Spleen (tissue), 11 donors: ENCODE measurements at regions not wholly inside any gene's neighbourhood (a gene's known extent, or its start where the extent isn't known, plus 50 kb on each side); places are given as distances from the start of the nearest gene placed in this dataset.

Source experiments
- DNase-seq: peaks from one replicate; pipeline ENCODE4 v3.0.0-alpha.2; 2020
- H3K27ac ChIP-seq, 8 donors: fragments of 200-600 bp; sonication (generic) in 7 of 8; 1 replicate in 4 of 8; 2 replicates in 4 of 8; pipeline versions ENCODE4 v1.5.0 to v1.8.0; 2016 to 2021; ENCODE audit warnings: inconsistent platforms in 4 of 8, mild to moderate bottlenecking in 4 of 8, moderate library complexity in 1 of 8
- H3K27me3 ChIP-seq, 7 donors: fragments of 200-600 bp; sonication (generic) in 6 of 7; replicated peaks in 1 of 7; 1 replicate in 4 of 7; 2 replicates in 3 of 7; pipeline versions ENCODE4 v1.5.0 to v1.8.0; 2016 to 2021; ENCODE audit warnings: inconsistent platforms in 3 of 7, mild to moderate bottlenecking in 1 of 7
- H3K36me3 ChIP-seq, 6 donors: fragments of 200-600 bp; sonication (generic) in 5 of 6; 1 replicate in 4 of 6; 2 replicates in 2 of 6; pipeline versions ENCODE4 v1.5.0 to v1.8.0; 2016 to 2021; ENCODE audit warnings: inconsistent platforms in 2 of 6
- H3K4me1 ChIP-seq, 6 donors: fragments of 200-600 bp; sonication (generic) in 5 of 6; 1 replicate in 3 of 6; 2 replicates in 3 of 6; pipeline versions ENCODE4 v1.5.0 to v1.8.0; 2016 to 2021; ENCODE audit warnings: inconsistent platforms in 3 of 6
- H3K4me3 ChIP-seq, 8 donors: fragments of 200-600 bp; sonication (generic) in 7 of 8; 1 replicate in 4 of 8; 2 replicates in 4 of 8; pipeline versions ENCODE4 v1.5.0 to v1.8.0; 2016 to 2021; ENCODE audit warnings: inconsistent platforms in 4 of 8, mild to moderate bottlenecking in 4 of 8, moderate library complexity in 2 of 8
- H3K9me3 ChIP-seq, 8 donors: fragments of 200-600 bp; sonication (generic) in 7 of 8; 1 replicate in 4 of 8; 2 replicates in 4 of 8; pipeline versions ENCODE4 v1.5.0 to v1.8.0; 2016 to 2021; ENCODE audit warnings: inconsistent platforms in 4 of 8
- CTCF ChIP-seq, 11 experiments: fragments of 200-600 bp in 7 of 11; fragments of 450-650 bp in 4 of 11; sonication (generic) in 4 of 11; IDR thresholded peaks in 8 of 11; conservative IDR thresholded peaks in 3 of 11; 1 replicate in 7 of 11; 2 replicates in 4 of 11; pipeline versions ENCODE4 v1.4.0 to v1.8.0; 2016 to 2021; ENCODE audit warnings: antibody characterized with exemption in 11 of 11, inconsistent platforms in 4 of 11, mild to moderate bottlenecking in 1 of 11
- POLR2A ChIP-seq, 3 donors: fragments of 450-650 bp; IDR thresholded peaks; one replicate each; pipeline ENCODE4 v1.5.1; 2017; ENCODE audit warnings: antibody characterized with exemption in 3 of 3, mild to moderate bottlenecking in 1 of 3
- POLR2AphosphoS5 ChIP-seq, 3 donors: sonication (generic); formaldehyde crosslinking; IDR thresholded peaks; one replicate each; pipeline ENCODE4 v1.5.1; 2017; ENCODE audit warnings: antibody characterized with exemption in 3 of 3
- WGBS, 5 donors: extraction: QIAGEN DNeasy Blood & Tissue Kit in 3 of 5; methylation state at CpG; one replicate each; pipeline versions ENCODE4 v1.1.5 to v1.1.7; 2013 to 2018; 5-methylcytosine and 5-hydroxymethylcytosine counted together
- intact Hi-C: fragments of 100-400 bp; cut with DNase I; formaldehyde crosslinking; loops from one replicate; pipeline ENCODE4 v1.15.0; 2023; ENCODE audit warnings: low total_unique reads
- donor health status: healthy with polysubstance abuse.
- donor health status: DM: no; HTN: no; CAD: no; lungs with moderate emphysema.
- donor health status: DM: no; HTN: no; CAD: no.
- donor health status: Bipolar disorder and iron deficiency.
- donor health status: healthy.
- donor health status: DM: no; HTN: no; CAD: no.
- donor health status: DM: yes; HTN: yes; CAD: no.

- Histone ChIP-seq H3K27me3 (peaks cover 0 to 11% (median 0%) of the 10 kb centered on the region in 7 donors), H3K4me3 (no peak overlapping the region), H3K27ac (no peak overlapping the region), H3K36me3 (no peaks in the 10 kb centered on the region), H3K9me3 (peaks cover 0 to 7% (median 3%) of the 10 kb centered on the region in 8 donors), H3K4me1 (no peaks in the 10 kb centered on the region)
- DNase-seq, result no peak
- intact Hi-C loops, result no loop called here
- 54 to 65% (median 56%) methylated on average over 7 of the region's 7 CpGs for WGBS, 5 donors
- TF ChIP-seq POLR2A (IDR thresholded peaks at IDR 0.05), result no peak
- no peak for TF ChIP-seq CTCF (IDR thresholded peaks at IDR 0.05 in 8 of 11, conservative IDR thresholded peaks at IDR 0.05 in 3 of 11)
- no peak for TF ChIP-seq POLR2AphosphoS5 (IDR thresholded peaks at IDR 0.05)
These were observed 147.9 kb upstream of the PLET1 start for GRCh38 chr11:112408517-112408916.

- peaks cover 0 to 25% (median 18%) of the 10 kb centered on the region in 8 donors for H3K9me3 ChIP-seq
- 29 to 47% (median 39%) methylated on average over 6 of the region's 6 CpGs for WGBS, 5 donors
- H3K4me1 ChIP-seq, result no peaks in the 10 kb centered on the region
- DNase-seq, result no peak
- H3K27me3 ChIP-seq, result peaks cover 0 to 11% (median 0%) of the 10 kb centered on the region in 7 donors
- intact Hi-C loops, result no loop called here
- no peak overlapping the region for H3K27ac ChIP-seq
- no peaks in the 10 kb centered on the region for H3K36me3 ChIP-seq
- H3K4me3 ChIP-seq, result no peak overlapping the region
- no peak for TF ChIP-seq CTCF (IDR thresholded peaks at IDR 0.05 in 8 of 11, conservative IDR thresholded peaks at IDR 0.05 in 3 of 11)
- no peak for TF ChIP-seq POLR2AphosphoS5 (IDR thresholded peaks at IDR 0.05)
- TF ChIP-seq POLR2A (IDR thresholded peaks at IDR 0.05), result no peak
These were observed 149.7 kb upstream of the PLET1 start for GRCh38 chr11:112410325-112410724.

GRCh38 chr11:112412383-112412782 is 151.7 kb upstream of the PLET1 start:
- H3K4me1 ChIP-seq, result no peaks in the 10 kb centered on the region

GRCh38 chr11:112417339-112417738 is 156.7 kb upstream of the PLET1 start:
- no peak for DNase-seq
- Histone ChIP-seq H3K27me3 (no peaks in the 10 kb centered on the region), H3K4me3 (no peak overlapping the region), H3K27ac (no peak overlapping the region), H3K4me1 (no peaks in the 10 kb centered on the region), H3K36me3 (no peaks in the 10 kb centered on the region), H3K9me3 (peaks cover 0 to 29% (median 19%) of the 10 kb centered on the region in 8 donors)
- intact Hi-C loops, result no loop called here
- 26 to 46% (median 41%) methylated on average over 3 of the region's 3 CpGs for WGBS, 5 donors
- TF ChIP-seq POLR2AphosphoS5 (IDR thresholded peaks at IDR 0.05) (no peak), POLR2A (IDR thresholded peaks at IDR 0.05) (no peak), CTCF (IDR thresholded peaks at IDR 0.05 in 8 of 11, conservative IDR thresholded peaks at IDR 0.05 in 3 of 11) (no peak)

More at GRCh38 chr11:112412383-112412782, 151.7 kb upstream of the PLET1 start:
- TF ChIP-seq POLR2AphosphoS5 (IDR thresholded peaks at IDR 0.05), result no peak
- no peak for TF ChIP-seq CTCF (IDR thresholded peaks at IDR 0.05 in 8 of 11, conservative IDR thresholded peaks at IDR 0.05 in 3 of 11)
- no peak for TF ChIP-seq POLR2A (IDR thresholded peaks at IDR 0.05)
- no peak overlapping the region for H3K27ac ChIP-seq
- H3K27me3 ChIP-seq, result peaks cover 0 to 8% (median 0%) of the 10 kb centered on the region in 7 donors
- intact Hi-C loops, result no loop called here
- H3K36me3 ChIP-seq, result no peaks in the 10 kb centered on the region
- 61 to 67% (median 64%) methylated on average over 4 of the region's 4 CpGs for WGBS, 5 donors
- no peak overlapping the region for H3K4me3 ChIP-seq
- DNase-seq, result no peak
- H3K9me3 ChIP-seq, result peaks cover 0 to 29% (median 19%) of the 10 kb centered on the region in 8 donors
